GM21390 (cell line): ENCODE measurements at regions not wholly inside any gene's neighbourhood (a gene's known extent, or its start where the extent isn't known, plus 50 kb on each side); places are given as distances from the start of the nearest gene placed in this dataset.
A peak's percentile ranks its signal among the peaks of the same experiment; 100 is the strongest.

Experiments
- ATAC-seq: cut with Tn5 transposase; IDR thresholded peaks from one replicate; pipeline ENCODE4 v1.9.1; 2021; ENCODE audit not compliant: unreplicated experiment

DNA sequence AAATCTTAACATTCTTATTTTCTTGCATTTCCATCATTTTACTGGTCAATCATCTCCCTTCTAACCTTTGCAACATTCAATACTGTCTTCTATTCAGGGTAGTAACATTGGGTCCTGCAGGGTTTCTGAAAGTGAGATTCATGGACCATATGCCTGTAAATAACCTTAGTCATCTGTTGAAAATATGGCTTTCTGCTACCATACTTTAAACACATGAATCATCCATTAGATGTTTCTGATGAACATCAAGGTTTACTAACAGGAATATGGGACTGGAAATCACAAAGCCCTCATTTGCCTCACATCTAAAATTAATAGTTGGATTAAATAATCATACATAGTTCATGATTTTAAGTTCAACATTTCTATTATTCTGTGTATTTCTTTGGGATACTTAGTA lies 475.9 kb upstream of the MARCKS start:
- ATAC-seq = no peak

DNA sequence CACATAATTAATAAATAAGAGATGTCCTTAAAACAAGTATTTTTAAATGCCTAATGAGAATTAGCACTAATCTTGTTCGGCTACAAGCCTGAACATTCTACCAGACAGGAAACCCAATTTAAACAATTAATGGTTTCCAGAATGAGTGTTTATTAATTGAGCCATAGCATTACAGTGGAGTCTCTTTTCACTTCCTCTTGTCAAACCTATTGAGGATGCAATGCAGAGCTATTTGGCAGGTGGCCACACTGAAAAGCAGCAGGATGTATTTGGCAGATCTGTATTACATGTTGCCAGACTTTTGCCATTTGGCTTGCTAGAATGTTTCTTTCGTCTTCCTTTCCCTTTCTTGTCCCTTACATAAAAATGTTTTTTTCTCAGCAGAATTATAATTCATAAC lies 475.2 kb upstream of the MARCKS start:
- ATAC-seq = peak; percentile 76

DNA sequence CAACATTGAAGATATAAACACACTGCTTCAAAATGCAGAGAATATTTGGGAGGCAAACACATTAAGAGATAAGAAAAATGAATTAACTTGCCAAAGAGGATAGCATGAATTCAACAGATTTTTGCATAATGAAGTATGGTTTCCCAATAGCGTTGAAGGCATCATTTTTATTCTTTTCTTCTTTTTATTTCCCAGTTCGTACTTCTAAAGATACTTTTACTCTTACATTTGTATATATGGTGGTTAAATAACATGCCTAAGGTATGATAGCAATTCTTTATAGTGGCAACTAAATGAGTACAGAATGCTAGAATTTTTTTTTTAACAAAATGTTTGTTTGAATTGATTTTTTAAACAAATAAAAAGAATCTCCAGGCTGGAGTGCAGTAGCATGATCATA lies 473.4 kb upstream of the MARCKS start:
- ATAC-seq = no peak

DNA sequence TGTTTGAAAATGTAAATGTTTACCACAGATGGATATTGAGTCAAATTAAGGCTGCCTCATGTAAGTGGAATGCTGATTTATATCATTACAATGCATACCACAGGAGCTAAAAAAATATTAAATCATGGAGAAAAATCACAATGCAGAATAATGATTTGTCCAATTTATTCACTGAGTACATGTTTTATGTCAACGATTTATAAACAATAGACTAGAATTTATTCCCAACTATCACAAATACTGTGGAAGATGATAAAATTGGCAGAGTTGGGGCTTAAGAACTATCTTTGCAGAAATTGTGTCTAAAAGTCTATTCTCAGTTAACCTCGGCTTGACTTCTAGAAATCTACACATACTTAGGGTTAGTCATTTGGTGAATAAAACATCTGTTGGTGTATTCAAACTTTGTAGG lies 472.1 kb upstream of the MARCKS start:
- ATAC-seq = no peak

DNA sequence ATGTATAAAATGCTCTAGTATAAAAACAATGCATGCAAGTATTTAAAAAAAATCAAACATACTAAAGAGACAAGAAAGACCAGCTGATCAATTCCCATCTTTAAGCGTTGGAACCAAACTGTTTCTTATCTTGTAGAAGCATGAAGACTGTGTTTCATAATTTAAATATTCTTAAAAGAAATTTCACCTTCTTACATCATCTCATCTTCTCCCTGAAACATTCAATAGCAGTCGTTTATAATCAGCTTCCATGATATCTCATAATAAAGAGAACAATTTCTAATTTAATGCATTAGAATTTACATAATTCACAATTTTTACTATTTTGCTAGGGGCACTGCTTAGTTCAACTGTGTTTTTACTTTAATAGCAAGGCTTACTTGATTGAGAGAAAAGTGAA lies 468.1 kb upstream of the MARCKS start:
- no peak for ATAC-seq

DNA sequence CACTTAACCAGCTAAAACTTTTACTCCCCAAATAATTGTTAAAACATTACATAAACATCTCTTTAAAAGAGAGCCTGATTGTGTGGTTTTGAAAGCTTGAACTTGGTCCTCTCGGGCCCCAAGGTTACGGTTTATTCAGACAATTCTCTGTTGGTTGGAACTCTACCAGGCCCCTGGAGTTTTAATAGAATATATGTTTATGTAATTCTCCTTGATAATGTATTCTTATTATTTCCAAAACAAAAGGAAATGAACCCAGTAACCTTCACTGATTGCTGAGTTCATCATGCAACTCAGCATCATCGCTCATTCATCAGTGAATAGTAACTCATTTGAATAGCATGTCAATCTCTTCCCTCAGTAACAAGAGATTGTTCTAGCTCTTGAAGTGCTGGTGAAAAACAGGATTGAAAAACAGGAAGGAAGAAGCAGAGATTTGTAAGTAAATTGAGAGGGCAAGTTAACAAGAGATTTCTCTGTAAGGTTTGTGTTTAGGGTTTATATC lies 464.5 kb upstream of the MARCKS start:
- no peak for ATAC-seq

DNA sequence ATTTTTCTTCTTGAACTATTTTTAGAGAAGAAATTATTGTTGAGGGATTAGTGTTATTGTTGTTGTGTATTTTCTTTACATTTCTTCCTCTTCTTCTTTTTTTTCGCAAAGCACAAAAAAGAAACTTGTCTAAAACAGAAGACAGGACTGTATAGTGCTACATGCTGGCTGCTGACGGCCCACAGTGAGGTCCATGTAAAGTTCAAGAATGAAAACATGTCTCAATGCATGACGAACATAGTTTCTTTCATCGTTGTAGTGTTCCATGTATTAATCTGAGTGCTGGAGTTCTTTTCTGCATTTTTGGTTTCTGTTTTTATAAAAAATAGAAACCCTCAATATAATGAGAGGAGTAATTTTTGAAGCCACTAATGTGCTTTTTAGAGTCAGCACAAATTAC lies 462.9 kb upstream of the MARCKS start:
- no peak for ATAC-seq

DNA sequence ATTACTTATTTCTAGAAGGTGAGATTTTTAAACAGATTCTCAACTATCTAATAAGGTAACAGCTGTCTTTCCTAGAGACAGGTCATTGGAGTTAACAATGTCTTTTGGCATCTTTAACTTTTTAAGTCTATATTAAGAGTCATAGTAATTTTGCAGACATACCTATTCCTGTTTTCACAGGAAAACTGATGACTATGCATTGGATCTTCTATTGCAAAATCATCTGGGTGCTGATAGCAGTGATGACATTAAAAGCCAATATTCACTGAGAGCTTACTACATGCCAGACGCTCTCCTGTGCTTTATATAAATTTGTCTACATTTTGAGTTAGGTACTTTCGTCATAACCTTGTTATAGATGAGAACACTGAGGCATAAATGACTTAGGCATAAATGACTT lies 462.4 kb upstream of the MARCKS start:
- no peak for ATAC-seq

DNA sequence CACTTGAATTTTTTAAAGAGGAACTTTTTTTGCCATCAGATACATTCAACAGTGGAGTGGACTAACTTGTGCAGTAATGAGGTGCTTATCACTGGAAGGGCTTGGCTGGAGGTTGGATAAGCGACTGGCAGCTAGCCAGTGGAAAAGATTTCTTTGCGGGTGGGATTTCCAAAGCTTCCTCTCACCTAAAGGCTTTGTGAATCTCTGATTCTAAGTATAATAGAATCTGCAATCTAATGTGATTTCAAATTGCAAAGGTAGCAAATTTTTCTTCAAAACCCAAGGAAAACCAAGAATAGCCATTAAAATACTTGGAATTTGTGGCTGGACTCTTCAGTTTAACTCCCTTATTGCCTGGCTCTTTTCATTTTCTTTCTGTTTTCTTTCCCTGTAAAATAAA lies 460.4 kb upstream of the MARCKS start:
- ATAC-seq = no peak

DNA sequence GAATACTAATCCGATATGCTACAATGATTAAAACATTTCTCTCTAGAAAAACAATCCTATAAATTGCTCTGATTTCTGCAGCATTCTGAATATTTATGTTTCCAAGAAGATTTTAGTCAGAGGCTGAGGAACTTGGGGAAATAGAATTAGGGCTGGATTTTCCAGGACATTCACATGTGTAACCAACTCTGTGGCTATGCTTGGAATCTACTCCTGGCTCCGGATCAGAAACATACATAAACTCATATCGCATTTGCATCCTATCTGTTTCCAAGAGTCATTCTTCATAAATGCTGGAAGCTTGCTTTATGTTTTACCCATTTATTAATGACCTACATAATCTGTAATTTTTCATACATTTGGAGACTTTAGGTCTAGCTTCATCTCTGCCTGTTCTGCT lies 459.9 kb upstream of the MARCKS start:
- ATAC-seq = no peak

DNA sequence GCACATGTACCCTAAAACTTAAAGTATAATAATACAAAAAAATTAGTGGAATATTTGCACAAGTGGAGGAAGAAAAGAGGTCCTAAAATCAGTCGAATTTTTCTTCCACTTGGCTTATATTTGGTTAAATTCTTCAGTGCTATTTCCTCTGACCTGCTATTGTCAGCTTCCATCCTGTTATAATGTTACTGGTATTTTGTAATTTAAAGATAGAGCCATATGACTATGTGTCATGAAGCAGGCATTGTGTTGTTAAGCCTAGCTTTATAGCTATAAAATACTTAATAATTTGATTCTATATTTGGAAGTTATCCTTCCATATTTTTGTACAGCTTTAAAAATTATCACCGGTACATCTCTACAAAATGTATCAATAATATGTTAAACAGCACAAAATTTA lies 455.9 kb upstream of the MARCKS start:
- ATAC-seq = no peak

DNA sequence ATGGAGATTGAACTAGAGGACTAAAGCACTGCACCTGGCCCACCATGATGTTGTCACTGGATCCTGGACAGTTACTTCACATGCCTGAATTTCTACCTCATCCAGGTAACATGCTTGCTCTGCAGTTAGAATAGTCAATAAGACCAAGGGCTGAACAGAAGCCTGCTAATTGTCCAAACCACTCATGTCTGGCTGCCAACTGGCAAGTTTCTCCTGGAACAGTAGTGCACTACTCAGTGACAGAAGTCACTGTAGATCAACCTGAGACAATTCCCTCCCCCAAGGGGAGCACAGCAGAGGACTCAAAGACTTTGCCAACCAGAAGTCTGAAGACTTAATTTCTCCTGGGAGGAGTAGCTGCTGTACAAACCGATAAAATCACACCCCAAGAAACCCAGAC lies 454.6 kb upstream of the MARCKS start:
- no peak for ATAC-seq

DNA sequence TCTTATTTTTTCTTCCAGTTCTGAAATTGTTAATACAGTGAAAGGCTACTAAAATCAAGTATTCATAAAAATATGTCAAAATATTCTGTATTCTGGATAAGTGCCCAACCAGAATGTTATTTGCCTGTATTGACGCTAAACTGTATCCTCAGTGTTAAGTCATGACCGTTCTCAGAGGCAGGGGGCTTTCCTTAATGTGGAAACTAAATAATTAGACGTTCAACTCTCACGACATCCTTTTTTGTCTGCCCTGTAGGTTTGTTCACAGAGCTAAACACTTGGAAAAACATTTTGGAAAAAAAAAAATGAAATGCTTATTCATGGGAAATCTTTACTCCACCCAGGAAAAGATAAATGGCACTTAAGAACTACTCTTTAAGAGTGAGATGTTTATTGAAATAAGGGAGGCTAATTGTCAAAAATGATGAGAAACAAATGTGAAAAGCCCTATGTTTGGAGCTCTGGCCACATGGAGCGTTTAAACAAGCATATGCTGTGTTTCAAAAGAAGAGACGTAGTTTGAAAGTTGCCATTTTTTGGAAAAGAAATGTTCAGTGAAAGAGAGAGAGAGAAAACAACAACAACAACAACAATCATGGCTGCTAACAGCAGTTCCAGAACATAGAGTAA lies 453.1 kb upstream of the MARCKS start:
- ATAC-seq = no peak

DNA sequence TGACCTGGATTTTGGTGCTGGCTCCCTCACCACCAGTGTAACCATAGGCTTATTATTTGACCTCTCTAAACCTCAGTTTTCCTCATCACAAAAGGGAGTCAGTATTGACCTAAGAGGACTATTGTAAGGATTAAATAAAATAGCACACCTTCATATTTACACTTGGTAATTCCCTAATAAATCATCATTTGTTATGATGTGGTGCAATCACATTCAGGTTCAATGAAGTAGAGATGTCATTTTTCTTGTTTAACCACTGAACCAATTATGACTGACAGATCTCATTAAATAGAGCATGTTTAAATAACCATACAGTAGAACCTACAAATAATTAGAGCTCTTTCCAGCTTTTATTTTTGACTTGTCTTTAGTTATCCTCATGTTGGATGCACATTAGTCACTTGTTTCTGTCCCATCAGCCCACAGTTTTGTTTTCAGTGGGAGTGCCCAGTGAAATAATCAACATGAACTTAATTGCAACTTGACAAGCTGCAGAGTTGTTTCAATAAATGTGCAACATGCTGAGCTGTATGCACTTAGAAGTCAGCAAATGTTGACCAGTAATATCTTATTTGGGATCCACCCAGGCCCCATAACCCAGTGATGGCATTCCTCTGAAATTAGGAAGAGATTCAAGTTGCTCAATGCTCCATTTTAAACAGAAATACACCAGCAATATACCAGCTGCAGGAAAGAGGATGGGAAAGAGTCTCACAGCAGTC lies 451.7 kb upstream of the MARCKS start:
- no peak for ATAC-seq

DNA sequence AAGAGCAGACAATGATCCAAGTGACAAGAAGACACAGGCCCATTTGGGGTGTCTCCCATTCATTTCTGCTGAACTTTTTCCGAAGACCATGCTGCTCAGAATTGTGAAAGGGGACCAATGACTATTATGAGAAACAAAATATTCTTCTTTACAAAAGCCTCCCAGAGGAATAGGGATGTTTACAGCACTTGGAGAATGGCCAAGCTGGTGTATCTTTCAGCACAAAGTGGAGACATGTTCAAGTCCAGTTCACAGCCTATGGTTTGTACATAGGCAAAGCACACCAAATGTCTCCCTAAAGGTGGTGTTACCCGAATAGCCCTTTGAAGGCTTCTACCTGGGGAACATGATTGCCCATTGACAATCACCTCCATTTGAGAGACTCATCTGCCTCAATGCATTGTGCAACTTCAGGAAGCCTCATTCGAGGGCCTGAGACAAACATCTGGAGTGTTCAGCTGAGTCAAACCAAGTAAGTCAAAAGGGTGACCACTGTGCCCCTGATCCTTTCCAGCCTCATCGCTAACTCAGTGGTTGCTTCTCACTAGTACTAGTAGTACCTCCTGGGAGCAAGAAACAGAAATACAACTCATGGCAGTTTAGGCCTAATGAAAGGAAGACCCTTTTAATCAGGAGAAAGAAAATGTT lies 451.0 kb upstream of the MARCKS start:
- no peak for ATAC-seq

DNA sequence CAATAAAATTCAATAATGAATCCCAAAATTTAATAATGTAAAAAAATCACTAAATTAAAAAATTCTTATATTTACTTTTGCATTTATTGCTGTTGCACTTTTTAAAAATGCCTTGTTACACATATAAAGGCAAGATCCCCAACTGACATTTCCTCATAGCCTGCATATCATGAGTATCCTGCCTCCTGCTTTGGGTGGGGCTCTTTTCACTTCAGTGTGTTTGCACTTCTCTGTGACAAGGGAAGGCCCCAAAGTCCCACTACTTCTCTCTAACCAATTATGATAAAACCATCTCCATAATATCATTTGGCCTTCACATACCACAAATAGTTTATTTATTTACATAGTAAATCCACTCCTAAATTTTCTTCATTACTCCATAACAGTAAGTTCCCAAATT lies 446.1 kb upstream of the MARCKS start:
- no peak for ATAC-seq

DNA sequence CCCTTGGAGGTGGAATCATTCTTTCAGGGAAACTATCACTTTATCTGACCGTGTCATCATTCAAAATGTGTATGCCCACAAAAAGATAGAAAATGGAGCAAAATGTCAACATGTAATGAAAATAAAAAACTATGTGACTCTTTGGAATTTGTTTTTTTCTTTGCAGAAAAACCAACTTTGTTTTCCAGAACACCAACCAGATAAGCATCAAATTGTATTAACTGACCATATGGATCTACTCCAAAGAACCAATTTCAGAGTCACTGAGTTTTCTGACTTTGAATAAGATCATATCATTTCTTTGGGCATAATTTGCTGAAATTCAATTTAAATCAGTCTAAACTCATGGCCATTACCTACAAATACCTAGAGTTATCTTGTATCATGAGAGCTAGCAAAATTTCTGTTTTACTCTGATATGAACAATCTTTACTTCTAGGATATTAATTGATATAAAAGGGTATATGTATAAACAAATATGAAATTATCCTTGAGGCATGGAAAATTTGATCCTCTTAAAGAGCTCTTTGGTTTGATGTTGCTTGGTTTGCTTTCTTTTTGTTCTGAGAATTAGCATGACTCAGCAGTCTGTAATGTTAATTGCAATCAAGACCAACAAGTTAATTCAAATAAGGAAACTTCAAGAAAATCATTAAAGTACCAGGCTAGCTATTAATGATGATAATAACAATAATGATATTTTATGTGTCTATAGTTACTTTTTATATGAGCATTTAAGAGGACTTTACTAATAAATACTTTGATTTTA lies 444.4 kb upstream of the MARCKS start:
- ATAC-seq = no peak

DNA sequence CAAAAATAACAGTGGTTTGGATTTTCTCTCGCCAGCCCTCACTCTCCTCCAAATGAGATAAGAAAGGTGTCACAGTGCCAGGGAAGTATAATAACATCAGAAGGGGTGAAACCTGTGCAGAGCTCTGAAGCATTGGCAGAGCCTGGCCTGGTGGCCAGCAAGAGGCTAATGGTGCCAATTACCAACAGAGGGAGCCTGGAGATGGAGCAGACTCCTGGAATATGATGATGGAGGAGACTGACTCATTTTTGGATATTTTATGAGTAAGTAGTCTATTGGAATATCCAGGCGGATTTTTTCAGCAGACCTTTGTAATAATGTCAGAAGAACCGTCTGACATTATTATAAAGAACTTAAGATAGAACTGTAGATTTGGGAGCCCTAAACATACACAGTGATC lies 442.6 kb upstream of the MARCKS start:
- no peak for ATAC-seq

DNA sequence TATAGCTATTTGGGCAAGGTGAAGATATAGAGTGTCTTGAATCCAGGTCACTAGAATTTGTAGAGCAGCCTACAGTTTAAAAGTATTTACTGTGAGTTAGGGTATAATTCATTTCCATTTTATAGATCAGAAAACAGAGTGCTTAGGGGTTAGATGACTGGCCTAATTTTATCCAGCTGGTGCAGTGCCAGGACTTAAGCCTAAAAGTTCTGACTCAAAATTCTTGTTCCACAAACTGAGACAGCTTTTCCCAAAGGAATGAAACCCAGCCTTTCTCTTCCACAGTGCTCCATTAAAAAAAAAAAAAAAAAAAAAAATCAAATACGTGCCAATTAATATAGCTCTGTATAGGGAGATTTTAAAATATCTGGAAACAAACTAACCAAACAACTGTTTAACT lies 441.0 kb upstream of the MARCKS start:
- ATAC-seq = no peak

DNA sequence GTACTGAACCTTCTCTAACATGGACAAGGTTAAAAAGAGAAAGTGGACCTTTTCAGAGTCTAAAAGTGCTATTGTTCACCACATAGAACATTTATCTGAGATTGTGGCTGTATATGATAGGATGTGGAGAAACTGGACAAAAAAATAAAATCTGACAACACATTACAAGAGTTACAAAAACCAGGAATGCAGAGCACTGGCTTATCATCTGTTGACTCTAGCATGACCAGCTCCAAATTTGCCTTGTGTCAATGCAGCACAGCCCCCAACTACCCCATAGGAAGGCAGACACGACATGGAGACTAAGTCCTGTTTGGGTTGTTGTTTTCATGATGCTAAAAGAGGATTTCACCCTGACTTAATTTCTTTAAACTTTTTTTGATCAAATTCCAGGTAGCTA lies 436.9 kb upstream of the MARCKS start:
- ATAC-seq = no peak

DNA sequence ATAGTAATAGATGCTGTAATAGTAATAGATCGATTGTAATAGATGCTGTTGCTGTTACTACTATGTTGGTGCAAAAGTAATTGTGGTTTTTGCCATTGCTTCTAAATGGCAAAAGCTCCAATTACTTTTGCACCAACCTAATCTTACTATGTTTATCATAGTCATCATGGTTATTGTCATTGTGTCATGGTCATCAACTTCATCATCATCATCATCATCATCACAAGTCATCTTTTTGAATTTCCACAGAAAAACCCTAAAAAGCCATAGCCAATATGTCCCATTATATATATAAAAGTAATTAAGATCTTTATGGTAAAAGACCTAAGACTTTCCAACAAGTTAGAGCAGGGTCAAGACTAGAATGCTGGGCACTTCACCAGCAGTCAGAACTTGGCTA lies 435.1 kb upstream of the MARCKS start:
- no peak for ATAC-seq

DNA sequence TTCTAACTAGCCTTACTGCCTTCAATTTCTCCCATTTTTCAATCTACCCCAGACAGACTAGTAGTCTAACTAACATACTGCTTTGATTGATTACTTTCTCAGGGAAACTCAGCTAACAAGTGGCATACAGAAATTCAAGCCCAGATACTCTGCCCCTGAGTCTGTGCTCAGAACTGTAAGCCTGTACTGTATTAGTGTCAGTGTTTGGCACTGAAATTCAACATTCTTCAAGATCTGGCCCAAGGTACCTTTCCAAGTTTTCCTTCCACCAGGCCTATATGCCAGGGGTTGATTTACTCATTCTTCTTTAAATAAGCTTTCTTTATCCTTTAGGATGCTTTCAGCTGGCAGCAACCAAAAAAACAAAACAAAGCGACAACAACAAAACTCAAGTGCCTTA lies 433.2 kb upstream of the MARCKS start:
- ATAC-seq = no peak
